ENCODE measurements at regions not wholly inside any gene's neighbourhood (a gene's known extent, or its start where the extent isn't known, plus 50 kb on each side); places are given as distances from the start of the nearest gene placed in this dataset.

- Histone ChIP-seq H3K9me3 (ENCODE audit: insufficient read depth, low read depth) (no peaks in the 10 kb centered on the region), H3K4me3 (no peak overlapping the region), H4K20me1 (ENCODE audit: insufficient read depth) (no peaks in the 10 kb centered on the region), H2AFZ (no peak overlapping the region), H3K4me1 (replicated peaks; ENCODE audit: insufficient read depth) (no peaks in the 10 kb centered on the region), H3K27me3 (ENCODE audit: insufficient read depth, low read depth) (0 out of 2 replicates have a peak, but pooled peaks cover 6% of the 10 kb centered on the region), H3K79me2 (ENCODE audit: low read depth) (no peaks in the 10 kb centered on the region), H3K36me3 (ENCODE audit: low read depth) (no peaks in the 10 kb centered on the region), H3K27ac (no peak overlapping the region), H3K4me2 (no peak overlapping the region), H3K9me2 (ENCODE audit: insufficient read depth) (no peaks in the 10 kb centered on the region), H3F3A (ENCODE audit: insufficient read depth, low read depth) (peaks cover 8% of the 10 kb centered on the region; the same call in 1 of the 2 replicates)
- CTCF ChIA-PET = interaction anchor here (0.5 to 1.7 kb wide), 9 partner anchors 8 to 242 kb away, joined by 3 to 23 read pairs (median 4); partner anchors contain the start of gene FOXL2
- peak in 1 of 2 experiments; percentile 67 for DNase-seq
- POLR2A ChIA-PET (ENCODE audit: unreplicated experiment) = interaction anchor here (0.6 kb wide), 1 partner anchor 207 kb away, joined by 16 read pairs; no protein-coding TSS in a partner anchor
- no TSS peak for BruUV-seq (replicated peaks)
- intact Hi-C loops (cut with micrococcal nuclease; ENCODE audit: unreplicated experiment) = loop anchor here (2.0 to 5.0 kb wide), 3 partner anchors 91 to 217 kb away; no protein-coding TSS in a partner anchor
- TF ChIP-seq EZH2 (IDR thresholded peaks at IDR 0.05; ENCODE audit: low read depth) = no peak
- peak; percentile 77 for TF ChIP-seq CTCF (conservative IDR thresholded peaks at IDR 0.05)
Measured at GRCh38 chr3:139111392-139112229, 66.9 kb upstream of the PRR23C start.

- no peaks in the 10 kb centered on the region for H3K9me3 ChIP-seq (ENCODE audit: insufficient read depth, low read depth)
- no peaks in the 10 kb centered on the region for H3K79me2 ChIP-seq (ENCODE audit: low read depth)
- no peaks in the 10 kb centered on the region for H4K20me1 ChIP-seq (ENCODE audit: insufficient read depth)
- intact Hi-C loops (cut with micrococcal nuclease; ENCODE audit: unreplicated experiment) = loop anchor here (2.0 to 5.0 kb wide), 3 partner anchors 90 to 217 kb away; no protein-coding TSS in a partner anchor
- BruUV-seq (replicated peaks) = no TSS peak
- no peak overlapping the region for H3K4me2 ChIP-seq
- H3F3A ChIP-seq (ENCODE audit: insufficient read depth, low read depth) = peaks cover 11% of the 10 kb centered on the region; the same call in 1 of the 2 replicates
- H3K36me3 ChIP-seq (ENCODE audit: low read depth) = no peaks in the 10 kb centered on the region
- no peak overlapping the region for H3K27ac ChIP-seq
- H3K27me3 ChIP-seq (ENCODE audit: insufficient read depth, low read depth) = 0 out of 2 replicates have a peak, but pooled peaks cover 6% of the 10 kb centered on the region
- no peak overlapping the region for H3K4me3 ChIP-seq
- no peaks in the 10 kb centered on the region for H3K9me2 ChIP-seq (ENCODE audit: insufficient read depth)
- TF ChIP-seq CTCF (conservative IDR thresholded peaks at IDR 0.05) (no peak), EZH2 (IDR thresholded peaks at IDR 0.05; ENCODE audit: low read depth) (no peak)
- H2AFZ ChIP-seq = no peak overlapping the region
- POLR2A ChIA-PET (ENCODE audit: unreplicated experiment) = no interaction called here
- no peak for DNase-seq
- H3K4me1 ChIP-seq (replicated peaks; ENCODE audit: insufficient read depth) = no peaks in the 10 kb centered on the region
- CTCF ChIA-PET = interaction anchor here (0.5 to 1.7 kb wide), 6 partner anchors 190 to 242 kb away, joined by 3 to 23 read pairs (median 4); no protein-coding TSS in a partner anchor
Measured at GRCh38 chr3:139112230-139112558, 67.5 kb upstream of the PRR23C start.

- intact Hi-C loops (cut with micrococcal nuclease; ENCODE audit: unreplicated experiment) = loop anchor here (2.0 to 5.0 kb wide), 3 partner anchors 89 to 215 kb away; no protein-coding TSS in a partner anchor
- no peak for DNase-seq
- Histone ChIP-seq H3K27me3 (ENCODE audit: insufficient read depth, low read depth) (0 out of 2 replicates have a peak, but pooled peaks cover 6% of the 10 kb centered on the region), H3K79me2 (ENCODE audit: low read depth) (no peaks in the 10 kb centered on the region), H3K4me2 (no peak overlapping the region), H3F3A (ENCODE audit: insufficient read depth, low read depth) (peaks cover 11% of the 10 kb centered on the region; the same call in 1 of the 2 replicates), H4K20me1 (ENCODE audit: insufficient read depth) (no peaks in the 10 kb centered on the region), H3K27ac (no peak overlapping the region), H3K36me3 (ENCODE audit: low read depth) (no peaks in the 10 kb centered on the region), H3K4me3 (no peak overlapping the region), H3K4me1 (replicated peaks; ENCODE audit: insufficient read depth) (no peaks in the 10 kb centered on the region), H3K9me3 (ENCODE audit: insufficient read depth, low read depth) (no peaks in the 10 kb centered on the region), H3K9me2 (ENCODE audit: insufficient read depth) (no peaks in the 10 kb centered on the region), H2AFZ (no peak overlapping the region)
- no TSS peak for BruUV-seq (replicated peaks)
- ChIA-PET CTCF (interaction anchor here (1.1 to 1.7 kb wide), 2 partner anchors 197 to 213 kb away, joined by 3 to 4 read pairs; no protein-coding TSS in a partner anchor), POLR2A (ENCODE audit: unreplicated experiment) (no interaction called here)
- TF ChIP-seq EZH2 (IDR thresholded peaks at IDR 0.05; ENCODE audit: low read depth) (no peak), CTCF (conservative IDR thresholded peaks at IDR 0.05) (no peak; the same call in 1 of the 2 replicates)
Measured at GRCh38 chr3:139113231-139113992, 68.7 kb upstream of the PRR23C start.

Measured in PC-9 (cell line).